ENCODE measurements at regions not wholly inside any gene's neighbourhood (a gene's known extent, or its start where the extent isn't known, plus 50 kb on each side); places are given as distances from the start of the nearest gene placed in this dataset.

DNA sequence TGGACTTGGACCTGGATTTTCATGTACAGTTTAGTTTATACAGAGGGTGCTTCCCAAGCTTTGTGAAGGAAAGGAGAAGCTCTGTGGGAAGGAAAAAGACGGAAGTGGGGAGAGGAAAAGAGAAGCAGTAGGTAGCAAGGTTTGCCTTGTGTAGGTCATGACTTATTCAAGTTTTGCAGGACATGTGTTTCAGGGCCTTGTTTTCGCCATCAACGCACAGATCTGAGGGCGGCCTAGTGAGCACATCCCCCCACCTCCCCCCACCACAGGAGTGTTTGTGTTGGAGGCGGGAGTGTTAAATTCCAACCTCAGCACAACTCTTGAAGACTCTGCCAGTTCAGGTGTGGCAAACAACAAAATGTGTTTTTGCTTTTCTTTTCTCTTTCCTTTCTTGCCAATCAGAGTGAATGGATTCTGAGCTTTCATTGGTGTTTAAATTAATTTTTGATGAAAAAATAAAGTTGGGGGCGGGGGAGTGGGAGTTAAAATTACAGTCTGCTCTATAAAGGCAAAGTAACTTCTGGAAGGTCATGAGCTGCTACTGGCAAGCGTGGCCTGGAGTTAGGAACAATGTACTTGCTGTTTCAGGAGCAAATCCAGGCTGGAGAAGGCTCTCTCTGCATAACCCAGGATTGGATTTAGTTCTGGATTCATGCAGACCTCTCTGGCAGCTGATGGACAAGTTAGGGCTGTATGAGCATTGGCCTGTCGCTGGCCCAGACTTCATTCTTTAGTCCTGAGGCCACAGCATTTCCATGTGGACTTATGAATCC, 338.5 kb downstream of the CD83 start (continued):
- TF ChIP-seq, protein P1, sequence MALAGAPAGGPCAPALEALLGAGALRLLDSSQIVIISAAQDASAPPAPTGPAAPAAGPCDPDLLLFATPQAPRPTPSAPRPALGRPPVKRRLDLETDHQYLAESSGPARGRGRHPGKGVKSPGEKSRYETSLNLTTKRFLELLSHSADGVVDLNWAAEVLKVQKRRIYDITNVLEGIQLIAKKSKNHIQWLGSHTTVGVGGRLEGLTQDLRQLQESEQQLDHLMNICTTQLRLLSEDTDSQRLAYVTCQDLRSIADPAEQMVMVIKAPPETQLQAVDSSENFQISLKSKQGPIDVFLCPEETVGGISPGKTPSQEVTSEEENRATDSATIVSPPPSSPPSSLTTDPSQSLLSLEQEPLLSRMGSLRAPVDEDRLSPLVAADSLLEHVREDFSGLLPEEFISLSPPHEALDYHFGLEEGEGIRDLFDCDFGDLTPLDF (CRISPR knock-in tag; IDR thresholded peaks at IDR 0.05) = no peak
- TF ChIP-seq, protein P2, sequence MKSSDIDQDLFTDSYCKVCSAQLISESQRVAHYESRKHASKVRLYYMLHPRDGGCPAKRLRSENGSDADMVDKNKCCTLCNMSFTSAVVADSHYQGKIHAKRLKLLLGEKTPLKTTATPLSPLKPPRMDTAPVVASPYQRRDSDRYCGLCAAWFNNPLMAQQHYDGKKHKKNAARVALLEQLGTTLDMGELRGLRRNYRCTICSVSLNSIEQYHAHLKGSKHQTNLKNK (CRISPR knock-in tag; IDR thresholded peaks at IDR 0.05) = no peak

- ChIA-PET POLR2A (no interaction called here), CTCF (no interaction called here)
- Mint-ChIP-seq H3K9me3 (peaks cover 10% of the 10 kb centered on the region), H3K36me3 (peaks cover 10% of the 10 kb centered on the region; the same call in 1 of the 2 replicates), H3K27me3 (ENCODE audit: low read depth) (no peaks in the 10 kb centered on the region), H3K4me3 (no peak overlapping the region), H3K27ac (no peak overlapping the region), H3K4me1 (peaks cover 11% of the 10 kb centered on the region)
- no peak for TF ChIP-seq PRDM15 (CRISPR knock-in tag; IDR thresholded peaks at IDR 0.05)
- TF ChIP-seq HMGXB4 (CRISPR knock-in tag; IDR thresholded peaks at IDR 0.05) = no peak
- TF ChIP-seq ARID4B (CRISPR knock-in tag; IDR thresholded peaks at IDR 0.05; ENCODE audit: borderline replicate concordance) = no peak
- TF ChIP-seq MYBL2 (CRISPR knock-in tag; IDR thresholded peaks at IDR 0.05) = no peak
- TF ChIP-seq ZNF423 (CRISPR knock-in tag; IDR thresholded peaks at IDR 0.05) = no peak
- no peak for TF ChIP-seq KAT7 (CRISPR knock-in tag; IDR thresholded peaks at IDR 0.05; ENCODE audit: borderline replicate concordance)
- TF ChIP-seq FOXJ3 (CRISPR knock-in tag; IDR thresholded peaks at IDR 0.05; ENCODE audit: borderline replicate concordance) = no peak
- no peak for TF ChIP-seq CREM (CRISPR knock-in tag; IDR thresholded peaks at IDR 0.05)
- no peak for TF ChIP-seq JAZF1 (CRISPR knock-in tag; IDR thresholded peaks at IDR 0.05)
- TF ChIP-seq, protein P3, sequence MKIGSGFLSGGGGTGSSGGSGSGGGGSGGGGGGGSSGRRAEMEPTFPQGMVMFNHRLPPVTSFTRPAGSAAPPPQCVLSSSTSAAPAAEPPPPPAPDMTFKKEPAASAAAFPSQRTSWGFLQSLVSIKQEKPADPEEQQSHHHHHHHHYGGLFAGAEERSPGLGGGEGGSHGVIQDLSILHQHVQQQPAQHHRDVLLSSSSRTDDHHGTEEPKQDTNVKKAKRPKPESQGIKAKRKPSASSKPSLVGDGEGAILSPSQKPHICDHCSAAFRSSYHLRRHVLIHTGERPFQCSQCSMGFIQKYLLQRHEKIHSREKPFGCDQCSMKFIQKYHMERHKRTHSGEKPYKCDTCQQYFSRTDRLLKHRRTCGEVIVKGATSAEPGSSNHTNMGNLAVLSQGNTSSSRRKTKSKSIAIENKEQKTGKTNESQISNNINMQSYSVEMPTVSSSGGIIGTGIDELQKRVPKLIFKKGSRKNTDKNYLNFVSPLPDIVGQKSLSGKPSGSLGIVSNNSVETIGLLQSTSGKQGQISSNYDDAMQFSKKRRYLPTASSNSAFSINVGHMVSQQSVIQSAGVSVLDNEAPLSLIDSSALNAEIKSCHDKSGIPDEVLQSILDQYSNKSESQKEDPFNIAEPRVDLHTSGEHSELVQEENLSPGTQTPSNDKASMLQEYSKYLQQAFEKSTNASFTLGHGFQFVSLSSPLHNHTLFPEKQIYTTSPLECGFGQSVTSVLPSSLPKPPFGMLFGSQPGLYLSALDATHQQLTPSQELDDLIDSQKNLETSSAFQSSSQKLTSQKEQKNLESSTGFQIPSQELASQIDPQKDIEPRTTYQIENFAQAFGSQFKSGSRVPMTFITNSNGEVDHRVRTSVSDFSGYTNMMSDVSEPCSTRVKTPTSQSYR (CRISPR knock-in tag; IDR thresholded peaks at IDR 0.05) = no peak
- no peak for TF ChIP-seq E2F4 (CRISPR knock-in tag; IDR thresholded peaks at IDR 0.05; ENCODE audit: borderline replicate concordance, low read depth)
- TF ChIP-seq GRHL2 (CRISPR knock-in tag; IDR thresholded peaks at IDR 0.05; ENCODE audit: insufficient replicate concordance, severe bottlenecking) = no peak
- no peak for TF ChIP-seq ZSCAN18 (CRISPR knock-in tag; IDR thresholded peaks at IDR 0.05)
- no peak for ATAC-seq
- no peak for DNase-seq (ENCODE audit: low spot score)
Observed at GRCh38 chr6:14456941-14457340, 339.4 kb downstream of the CD83 start.
